CD4-positive, alpha-beta T cell treated with Interleukin-10 for 1 hour (primary cell): ENCODE measurements at regions not wholly inside any gene's neighbourhood (a gene's known extent, or its start where the extent isn't known, plus 50 kb on each side); places are given as distances from the start of the nearest gene placed in this dataset.
"Not testable (repeated sequence)": the region's sequence is repeated elsewhere in the genome, so short reads cannot be mapped to it uniquely, and the experiment has no call there.

Experiments
- DNase-seq: peaks from one replicate; pipeline ENCODE4 v3.0.0-alpha.2; 2020

DNA sequence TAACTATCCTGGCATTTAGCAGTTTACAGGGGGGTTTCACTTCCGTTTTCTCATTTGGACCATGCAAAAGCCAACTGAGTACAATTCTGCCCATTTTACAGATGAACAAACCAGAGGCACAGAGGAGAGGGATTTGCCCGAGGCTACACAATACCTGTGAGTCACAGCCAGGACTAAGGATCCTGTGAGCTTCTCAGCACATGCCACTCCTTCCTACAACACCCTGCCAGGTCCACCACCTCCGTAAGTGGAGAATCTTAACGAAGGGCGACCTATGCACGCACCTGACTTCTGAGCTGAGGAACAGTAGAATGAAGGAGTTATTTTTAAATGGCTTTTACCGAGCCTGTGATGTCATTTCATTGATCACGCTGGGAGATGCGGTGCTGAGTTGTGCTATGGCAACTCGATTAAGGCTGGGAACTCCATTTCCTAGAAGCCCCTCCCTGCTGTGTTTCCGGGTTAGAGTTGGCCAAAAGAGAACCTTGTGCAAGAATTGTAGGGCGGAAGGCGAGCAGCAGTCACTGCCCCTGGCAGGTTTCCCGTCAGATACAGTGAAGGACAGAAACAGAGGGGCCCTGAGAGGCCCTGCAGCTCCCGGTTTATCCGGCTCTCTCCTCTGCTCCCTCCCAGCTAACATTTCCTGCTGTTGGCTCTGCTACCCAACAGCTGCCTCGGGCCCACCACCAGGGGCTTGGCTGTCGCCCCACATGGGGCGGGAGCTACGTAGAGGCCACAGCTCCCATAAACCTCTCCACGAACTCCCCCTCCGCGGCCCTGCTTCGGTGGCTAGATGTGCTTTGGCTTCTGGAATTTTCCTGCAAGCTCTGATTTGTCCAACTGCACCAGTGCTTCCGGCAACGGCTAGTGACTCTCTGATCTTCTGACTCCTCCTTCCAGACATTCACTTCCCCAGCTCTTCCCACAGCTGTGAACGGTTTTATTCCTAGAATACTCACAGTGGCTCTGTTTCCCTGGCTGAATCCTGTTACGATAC lies 75.1 kb upstream of the USP9X start:
- peak; percentile 71 for DNase-seq

DNA sequence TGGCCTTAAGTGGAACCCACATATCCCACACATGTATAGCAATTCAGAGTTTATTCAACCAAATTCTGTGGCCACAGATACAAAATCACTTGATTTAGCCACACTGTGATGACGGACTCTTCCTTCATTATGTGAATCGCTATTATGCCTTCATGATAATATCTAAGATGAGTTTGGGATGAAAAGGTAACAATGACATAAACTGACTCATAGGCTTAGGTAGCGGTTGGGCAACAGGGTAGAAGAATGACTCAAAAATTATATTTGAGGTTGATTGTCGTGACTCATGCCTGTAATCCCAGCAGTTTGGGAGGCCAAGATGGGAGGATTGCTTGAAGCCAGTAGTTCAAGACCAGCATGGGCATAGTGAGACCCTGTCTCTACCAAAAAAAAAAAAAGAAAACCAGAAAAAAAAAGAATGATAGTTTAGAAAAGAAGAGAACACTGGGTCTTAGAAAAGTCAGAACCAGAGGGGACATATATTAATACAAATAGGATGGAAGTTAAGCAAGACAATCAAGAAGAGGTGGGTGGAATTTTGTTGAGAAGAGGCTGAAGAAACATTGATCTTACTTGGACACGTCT lies 70.4 kb upstream of the USP9X start:
- DNase-seq: no peak

DNA sequence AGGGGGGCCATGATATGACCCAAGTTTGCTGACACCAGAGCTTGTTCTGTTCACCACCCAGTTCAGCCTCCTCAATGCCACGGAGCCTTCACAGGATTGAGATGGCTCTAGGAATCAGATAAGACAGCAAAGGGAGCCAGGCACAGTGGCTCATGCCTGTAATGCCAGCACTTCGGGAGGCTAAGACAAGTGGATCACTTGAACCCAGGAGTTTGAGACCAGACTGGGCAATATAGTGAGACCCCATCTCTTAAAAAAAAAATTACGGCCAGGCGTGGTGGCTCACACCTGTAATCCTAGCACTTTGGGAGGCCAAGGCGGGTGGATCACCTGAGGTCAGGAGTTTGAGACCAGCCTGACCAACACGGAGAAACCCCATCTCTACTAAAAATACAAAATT lies 67.5 kb upstream of the USP9X start:
- DNase-seq: not testable (repeated sequence)

DNA sequence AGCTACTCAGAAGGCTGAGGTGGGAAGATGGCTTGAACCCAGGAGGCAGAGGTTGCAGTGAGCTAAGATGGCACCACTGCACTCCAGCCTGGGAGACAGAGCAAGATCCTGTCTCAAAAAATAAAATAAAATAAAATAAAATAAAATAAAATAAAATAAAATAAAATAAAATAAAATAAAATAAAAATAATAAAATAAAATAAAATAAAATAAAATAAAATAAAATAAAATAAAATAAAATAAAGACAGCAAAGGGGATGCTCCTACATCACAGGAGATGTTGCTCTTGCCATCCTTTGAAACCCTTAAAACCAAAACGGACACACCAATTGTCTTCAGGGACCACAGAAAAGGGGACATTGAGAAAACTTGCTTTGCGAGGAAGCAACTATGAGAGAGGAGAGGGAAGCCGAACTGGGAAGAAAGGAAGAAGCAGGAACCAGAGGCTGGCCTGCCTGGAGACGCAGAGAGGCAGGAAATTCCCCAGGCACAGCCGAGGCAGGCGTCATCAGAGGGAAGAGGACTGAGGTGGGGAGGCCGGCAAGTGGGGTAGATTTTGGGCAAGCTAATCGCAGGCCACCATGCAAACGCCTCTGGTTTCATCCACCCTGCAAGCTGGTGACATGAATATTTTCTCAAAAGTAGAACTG lies 66.7 kb upstream of the USP9X start:
- not testable (repeated sequence) for DNase-seq

DNA sequence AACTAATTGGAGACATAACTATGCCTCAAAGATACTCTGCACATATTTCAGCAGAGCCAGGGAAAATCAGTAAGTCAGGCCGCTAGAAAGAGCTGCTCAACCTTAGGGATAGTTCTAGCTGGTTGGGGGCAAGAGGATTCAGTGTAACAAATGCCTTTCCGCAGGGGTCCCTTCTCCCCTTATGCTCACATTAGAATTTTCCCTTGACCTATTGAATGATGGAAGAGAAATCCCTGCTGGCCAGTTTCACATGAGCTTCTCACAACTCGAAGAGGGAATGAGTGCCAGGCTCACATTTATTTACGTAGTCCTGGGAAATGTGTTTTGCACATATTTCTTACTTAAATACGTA lies 66.2 kb upstream of the USP9X start:
- no peak for DNase-seq

DNA sequence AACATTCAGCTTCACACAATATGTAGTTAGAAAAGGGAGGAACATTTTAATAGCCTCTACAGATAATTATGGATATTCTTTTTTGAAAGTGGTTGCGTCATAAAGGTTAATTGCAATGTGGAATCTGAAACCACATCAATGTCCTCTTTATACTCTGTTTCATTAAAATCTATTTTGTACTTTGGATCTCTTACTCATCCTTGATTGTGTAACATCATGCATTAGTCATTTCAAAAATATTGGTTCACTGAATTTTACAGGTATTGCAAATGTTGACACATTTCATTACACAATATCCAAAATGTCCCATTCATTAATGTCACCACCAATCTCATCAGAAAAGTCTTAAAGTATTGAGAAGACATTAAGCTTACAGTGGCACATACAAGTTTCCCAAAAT lies 62.7 kb upstream of the USP9X start:
- no peak for DNase-seq

DNA sequence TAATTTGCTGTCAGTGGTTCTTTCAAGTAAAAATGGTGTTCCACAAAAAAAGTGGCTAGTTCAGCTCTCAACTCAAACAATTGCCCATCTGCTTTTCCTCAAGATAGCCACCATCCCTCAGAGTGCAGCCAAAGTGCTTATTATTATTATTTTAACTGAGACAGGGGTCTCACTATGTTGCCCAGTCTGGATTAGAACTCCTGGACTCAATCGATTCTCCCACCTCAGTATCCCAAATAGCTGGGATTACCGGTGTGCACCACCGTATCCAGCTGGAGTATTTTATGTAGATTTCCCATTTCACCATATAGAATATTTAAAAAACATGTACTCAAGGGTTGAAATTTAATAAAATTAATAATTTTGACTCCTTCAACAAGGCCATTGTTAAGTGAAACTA lies 62.1 kb upstream of the USP9X start:
- DNase-seq: no peak

DNA sequence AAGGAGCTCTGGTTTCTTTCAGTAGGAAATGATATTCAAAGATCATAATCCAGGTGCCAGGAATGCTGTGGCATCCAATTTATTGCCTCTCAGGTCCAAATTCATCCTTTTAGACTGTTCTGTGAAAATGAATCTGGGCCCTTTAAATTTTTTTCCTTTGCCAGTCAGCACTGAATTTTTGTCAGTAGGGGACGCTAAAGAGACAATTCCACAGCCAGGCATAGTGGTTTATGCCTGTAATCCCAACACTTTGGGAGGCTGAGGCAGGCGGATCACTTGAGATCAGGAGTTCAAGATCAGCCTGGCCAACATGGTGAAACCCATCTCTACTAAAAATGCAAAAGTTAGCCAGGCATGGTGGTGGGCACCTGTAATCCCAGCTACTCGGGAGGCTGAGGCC lies 60.9 kb upstream of the USP9X start:
- DNase-seq: not testable (repeated sequence)

DNA sequence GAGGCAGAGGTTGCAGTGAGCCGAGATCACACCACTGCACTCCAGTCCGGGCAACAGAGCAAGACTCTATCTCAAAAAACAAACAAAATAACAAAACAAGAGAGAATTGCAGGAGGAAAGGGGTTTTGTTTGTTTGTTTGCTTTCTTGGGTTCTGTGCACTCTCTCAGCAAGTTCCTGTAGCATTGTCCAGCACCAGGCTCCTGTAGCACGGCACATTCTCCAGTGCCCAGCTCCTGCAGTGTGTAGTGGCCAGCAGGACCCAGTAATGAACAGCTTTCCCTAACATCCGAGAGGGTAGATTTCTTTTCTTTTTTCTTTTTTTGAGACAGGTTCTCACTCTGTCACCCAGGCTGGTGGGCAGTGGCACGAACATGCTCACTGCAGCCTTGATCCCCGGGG lies 60.5 kb upstream of the USP9X start:
- no peak for DNase-seq

DNA sequence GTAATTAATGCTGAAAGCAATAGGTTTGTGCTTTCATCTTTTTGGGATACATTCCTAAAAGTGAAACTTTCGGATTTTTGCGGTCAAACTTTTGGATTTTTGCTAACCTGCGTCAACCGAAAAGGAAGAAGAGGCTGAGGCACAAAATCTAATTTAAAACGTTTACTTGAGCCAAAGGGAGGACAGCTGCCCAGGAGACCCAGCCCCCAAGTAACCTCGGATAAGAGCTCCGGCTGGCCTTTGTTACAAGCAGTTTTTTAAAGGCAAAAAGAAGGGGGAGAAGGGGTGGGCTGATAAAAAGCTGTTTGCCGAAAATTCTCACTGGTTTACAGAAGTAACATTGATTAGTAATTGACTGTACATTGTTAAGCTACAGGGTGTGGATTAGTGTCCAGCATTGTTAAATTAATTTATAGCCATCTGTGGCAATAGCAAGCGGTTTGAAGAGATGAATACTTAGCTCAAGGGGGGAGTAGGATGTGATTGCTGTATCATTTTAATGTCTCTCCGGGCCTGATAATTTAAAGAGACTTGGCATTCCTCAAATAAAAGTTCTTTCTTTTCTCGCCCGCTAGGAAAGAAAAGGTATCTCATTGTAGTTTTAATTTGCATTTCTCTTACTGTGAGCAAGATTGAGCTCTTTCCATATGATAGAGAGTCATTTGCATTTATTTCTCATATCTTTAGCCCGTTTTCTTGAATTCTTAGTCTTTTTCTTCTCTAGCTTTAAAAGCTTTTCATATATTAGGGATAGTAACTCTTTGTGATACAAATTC lies 59.1 kb upstream of the USP9X start:
- no peak for DNase-seq

DNA sequence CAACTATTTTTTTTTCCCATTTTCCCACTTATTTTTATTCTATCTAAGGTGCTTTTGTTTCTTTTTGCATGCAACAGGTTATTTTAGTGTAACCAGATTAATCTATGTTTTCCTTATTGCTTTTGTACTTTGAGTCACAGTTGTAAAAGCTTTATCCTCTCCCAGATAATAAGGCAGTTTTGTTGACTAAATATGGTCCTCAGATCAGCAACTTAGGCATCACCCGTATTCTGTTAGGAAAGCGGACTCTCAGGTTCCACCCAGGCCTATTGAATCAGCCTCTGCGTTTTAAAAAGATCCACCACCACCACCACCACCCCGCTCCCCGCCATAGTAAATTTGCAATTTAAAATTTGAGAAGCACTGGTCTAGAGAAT lies 58.6 kb upstream of the USP9X start:
- no peak for DNase-seq

DNA sequence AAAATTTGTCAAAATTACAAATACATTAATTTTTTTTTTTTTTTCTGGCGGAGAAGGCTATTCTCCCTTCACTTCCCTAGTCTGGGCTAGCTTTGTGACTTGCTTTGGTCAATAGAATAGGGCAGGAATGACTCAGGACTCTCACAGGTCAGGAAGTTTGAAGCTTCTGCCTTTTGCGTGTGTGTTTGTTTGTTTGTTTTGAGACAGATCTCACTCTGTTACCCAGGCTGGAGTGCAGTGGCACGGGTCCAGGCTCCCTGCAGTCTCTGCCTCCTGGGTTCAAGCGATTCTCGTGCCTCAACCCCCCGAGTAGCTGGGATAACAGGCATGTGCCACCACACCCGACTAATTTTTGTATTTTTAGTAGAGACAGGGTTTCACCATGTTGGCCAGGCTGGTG lies 55.9 kb upstream of the USP9X start:
- DNase-seq: no peak

DNA sequence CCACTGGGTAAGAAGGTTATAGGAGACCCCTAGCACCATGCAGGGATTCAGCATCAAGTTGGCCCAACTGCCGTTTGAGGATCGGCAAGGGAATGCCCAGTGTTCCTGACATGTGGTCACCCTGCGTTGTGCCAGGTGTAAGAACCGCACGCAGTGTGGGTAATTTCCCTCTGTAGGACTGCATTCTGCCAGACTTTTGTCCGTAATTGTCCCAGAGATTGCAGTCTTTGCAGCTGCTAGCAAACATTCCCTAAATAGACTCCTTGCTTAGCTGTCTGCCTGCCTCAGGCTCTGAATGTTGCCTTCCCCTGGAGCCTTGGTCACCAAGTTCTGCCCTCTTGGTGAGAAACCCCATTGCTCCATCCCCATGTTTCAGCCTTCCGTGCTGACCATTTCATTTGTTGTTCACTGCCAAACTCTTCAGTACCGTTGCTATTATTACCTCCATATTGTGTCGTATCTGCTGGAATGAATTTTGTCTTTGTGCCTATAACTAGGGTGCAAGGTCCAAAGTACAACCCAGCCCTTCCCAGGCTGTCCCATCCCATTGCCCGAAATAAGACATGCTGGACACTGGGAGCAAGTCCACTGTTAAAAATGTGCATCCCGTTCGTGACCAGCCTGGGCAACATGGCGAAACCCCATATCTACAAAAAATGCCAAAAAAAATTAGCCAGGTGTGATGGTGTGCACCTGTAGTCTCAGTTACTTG lies 53.8 kb upstream of the USP9X start:
- no peak for DNase-seq

DNA sequence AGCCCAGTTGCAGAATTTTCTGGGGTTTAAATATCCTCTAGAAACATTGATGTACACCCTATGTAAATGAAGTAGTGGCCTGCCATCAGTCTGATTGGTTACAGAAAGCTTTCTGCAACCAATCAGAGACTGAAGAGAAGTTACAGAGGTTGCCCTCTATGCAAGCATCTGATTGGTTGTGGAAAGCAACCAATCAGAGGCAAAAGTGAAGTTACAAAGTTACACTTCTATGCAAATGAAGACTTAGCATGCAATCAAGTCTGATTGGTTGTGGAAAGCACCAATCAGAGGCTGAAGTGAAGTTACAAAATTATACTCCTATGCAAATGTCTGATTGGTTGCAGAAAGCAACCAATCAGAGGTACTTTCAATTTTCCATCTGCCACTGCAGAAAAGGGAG lies 51.9 kb upstream of the USP9X start:
- DNase-seq: peak; percentile 1

DNA sequence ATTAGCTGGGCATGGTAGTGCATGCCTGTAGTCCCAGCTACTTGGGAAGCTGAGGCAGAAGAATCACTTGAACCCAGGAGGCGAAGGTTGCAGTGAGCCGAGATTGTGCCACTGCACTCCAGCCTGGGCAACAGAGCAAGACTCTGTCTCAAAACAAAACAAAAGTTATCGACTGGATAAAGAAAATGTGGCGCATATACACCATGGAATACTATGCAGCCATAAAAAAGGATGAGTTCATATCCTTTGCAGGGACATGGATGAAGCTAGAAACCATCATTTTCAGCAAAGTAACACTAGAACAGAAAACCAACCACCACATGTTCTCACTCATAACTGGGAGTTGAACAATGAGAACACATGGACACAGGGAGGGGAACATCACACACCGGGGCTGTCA lies 50.3 kb upstream of the USP9X start:
- DNase-seq: not testable (repeated sequence)
